OCI-LY7 (cell line): ENCODE measurements at regions not wholly inside any gene's neighbourhood (a gene's known extent, or its start where the extent isn't known, plus 50 kb on each side); places are given as distances from the start of the nearest gene placed in this dataset.
A peak's percentile ranks its signal among the peaks of the same experiment; 100 is the strongest.

Source experiments
- BruUV-seq: library from RNA; stranded (reverse); fragments of 400-500 nt; replicated peaks from 2 replicates; lab custom pipeline; 2021; lab: Mats Ljungman, UMichigan
- CTCF ChIA-PET: fragments of 300-600 bp; sonication (Branson Sonifier 250); formaldehyde crosslinking; loops from one replicate; lab custom pipeline; 2022; ENCODE audit warnings: antibody characterized with exemption; ENCODE audit not compliant: unreplicated experiment; lab: Charles Lee
- POLR2A ChIA-PET: fragments of 300-600 bp; sonication (Branson Sonifier 250); formaldehyde crosslinking; loops from one replicate; lab custom pipeline; 2022; ENCODE audit warnings: antibody characterized with exemption; lab: Charles Lee
- DNase-seq: peaks from one replicate; pipeline ENCODE4 v3.0.0-alpha.2; 2015; ENCODE audit warnings: low spot score
- H2AFZ ChIP-seq: fragments of 200-600 bp; sonication (generic), shearing (Covaris generic); 2 replicates; pipeline ENCODE4 v1.6.1; 2014; ENCODE audit warnings: mild to moderate bottlenecking, antibody characterized with exemption, low read length, moderate library complexity
- H3K27ac ChIP-seq: fragments of 200-600 bp; sonication (generic); 2 replicates; pipeline ENCODE4 v1.5.1; 2014; ENCODE audit warnings: mixed run types, low read depth, mild to moderate bottlenecking, moderate library complexity, low read length, inconsistent platforms; ENCODE audit not compliant: poor library complexity, severe bottlenecking
- H3K36me3 ChIP-seq: fragments of 200-600 bp; sonication (generic); 2 replicates; pipeline ENCODE4 v1.6.1; 2014; ENCODE audit warnings: mild to moderate bottlenecking, antibody characterized with exemption, low read length, moderate library complexity, mixed read lengths; ENCODE audit not compliant: insufficient read depth
- H3K4me1 ChIP-seq: fragments of 200-600 bp; sonication (generic); 2 replicates; pipeline ENCODE4 v1.5.1; 2014; ENCODE audit warnings: mild to moderate bottlenecking, low read length; ENCODE audit not compliant: insufficient read depth, poor library complexity, severe bottlenecking
- H3K4me2 ChIP-seq: fragments of 200-600 bp; sonication (generic); 2 replicates; pipeline ENCODE4 v1.6.1; 2014; ENCODE audit warnings: mild to moderate bottlenecking, low read length
- H3K4me3 ChIP-seq: fragments of 200-600 bp; sonication (generic); 2 replicates; pipeline ENCODE4 v1.5.1; 2014; ENCODE audit warnings: mild to moderate bottlenecking, low read depth, low read length; ENCODE audit not compliant: poor library complexity, severe bottlenecking
- H3K79me2 ChIP-seq: fragments of 200-600 bp; sonication (generic); 2 replicates; pipeline ENCODE4 v1.6.1; 2016; ENCODE audit warnings: low read depth, mild to moderate bottlenecking, low read length, moderate library complexity, mixed read lengths; ENCODE audit not compliant: insufficient read depth
- H3K9me2 ChIP-seq: fragments of 200-600 bp; sonication (generic); 2 replicates; pipeline ENCODE4 v1.6.1; 2016; ENCODE audit warnings: mild to moderate bottlenecking, low read length, mixed read lengths; ENCODE audit not compliant: insufficient read depth
- H3K9me3 ChIP-seq: fragments of 200-600 bp; sonication (generic); 2 replicates; pipeline ENCODE4 v1.6.1; 2014; ENCODE audit warnings: mild to moderate bottlenecking, mixed run types, low read length, mixed read lengths
- H4K20me1 ChIP-seq: fragments of 200-600 bp; sonication (generic); 2 replicates; pipeline ENCODE4 v1.6.1; 2014; ENCODE audit warnings: mild to moderate bottlenecking, antibody characterized with exemption, low read length, moderate library complexity, mixed read lengths; ENCODE audit not compliant: insufficient read depth
- CTCF ChIP-seq: fragments of 200-600 bp; sonication (generic); conservative IDR thresholded peaks from 2 replicates; pipeline ENCODE4 v1.5.1; 2014; ENCODE audit warnings: mild to moderate bottlenecking, antibody characterized with exemption, low read length, moderate library complexity, mixed read lengths
- EZH2phosphoT487 ChIP-seq: fragments of 200-600 bp; sonication (generic); IDR thresholded peaks from 2 replicates; pipeline ENCODE4 v1.6.1; 2018; ENCODE audit warnings: low read depth, borderline replicate concordance, mild to moderate bottlenecking, mixed run types, antibody characterized with exemption, low read length, moderate library complexity, mixed read lengths
- intact Hi-C: fragments of 100-400 bp; cut with micrococcal nuclease; formaldehyde crosslinking; loops from one replicate; pipeline ENCODE4 v1.10.0; 2022; ENCODE audit not compliant: unreplicated experiment

DNA sequence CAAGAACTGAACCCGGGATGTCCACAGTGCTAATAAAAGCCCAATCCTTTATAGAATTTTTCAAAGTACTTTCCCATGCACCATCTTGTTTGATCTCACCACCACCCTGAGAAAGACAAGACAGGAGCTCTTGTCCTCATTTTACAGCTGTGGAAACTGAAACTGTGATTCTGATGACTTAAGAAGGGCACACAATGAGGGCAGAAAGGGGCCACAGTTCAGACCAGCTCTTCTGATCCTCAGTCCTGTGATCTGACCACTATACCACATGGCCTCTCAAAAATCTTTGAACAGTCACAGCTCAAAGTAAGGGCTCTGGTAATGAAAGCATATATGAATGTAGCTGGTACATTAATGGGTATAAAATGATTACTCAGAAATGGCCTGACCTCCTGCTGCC is 127.3 kb upstream of the CPEB2 start:
- DNase-seq: no peak
- no peaks in the 10 kb centered on the region for H3K9me2 ChIP-seq
- H4K20me1 ChIP-seq: no peaks in the 10 kb centered on the region
- no peaks in the 10 kb centered on the region for H3K9me3 ChIP-seq
- H3K4me2 ChIP-seq: no peak overlapping the region
- peaks cover 4% of the 10 kb centered on the region for H3K4me1 ChIP-seq
- H3K27ac ChIP-seq: no peak overlapping the region
- H2AFZ ChIP-seq: no peak overlapping the region
- H3K4me3 ChIP-seq: no peak overlapping the region
- ChIA-PET POLR2A (interaction anchor here (1.2 kb wide), 1 partner anchor 16 kb away, joined by 3 read pairs; no protein-coding TSS in a partner anchor), CTCF (no interaction called here)
- BruUV-seq: no TSS peak
- H3K79me2 ChIP-seq: no peaks in the 10 kb centered on the region
- TF ChIP-seq EZH2phosphoT487 (no peak), CTCF (no peak)
- intact Hi-C loops: no loop called here
- no peaks in the 10 kb centered on the region for H3K36me3 ChIP-seq

- H4K20me1 ChIP-seq: no peaks in the 10 kb centered on the region
- peaks cover 4% of the 10 kb centered on the region for H3K4me1 ChIP-seq
- H3K9me2 ChIP-seq: no peaks in the 10 kb centered on the region
- peak; percentile 20 for DNase-seq
- H3K36me3 ChIP-seq: no peaks in the 10 kb centered on the region
- H3K4me3 ChIP-seq: no peak overlapping the region
- intact Hi-C loops: no loop called here
- H3K4me2 ChIP-seq: no peak overlapping the region
- no peak overlapping the region for H3K27ac ChIP-seq
- no TSS peak for BruUV-seq
- H2AFZ ChIP-seq: no peak overlapping the region
- ChIA-PET CTCF (no interaction called here), POLR2A (no interaction called here)
- no peaks in the 10 kb centered on the region for H3K79me2 ChIP-seq
- no peaks in the 10 kb centered on the region for H3K9me3 ChIP-seq
- no peak for TF ChIP-seq CTCF
- TF ChIP-seq EZH2phosphoT487: no peak
Measured at GRCh38 chr4:14877246-14878225, 124.7 kb upstream of the CPEB2 start.

DNA sequence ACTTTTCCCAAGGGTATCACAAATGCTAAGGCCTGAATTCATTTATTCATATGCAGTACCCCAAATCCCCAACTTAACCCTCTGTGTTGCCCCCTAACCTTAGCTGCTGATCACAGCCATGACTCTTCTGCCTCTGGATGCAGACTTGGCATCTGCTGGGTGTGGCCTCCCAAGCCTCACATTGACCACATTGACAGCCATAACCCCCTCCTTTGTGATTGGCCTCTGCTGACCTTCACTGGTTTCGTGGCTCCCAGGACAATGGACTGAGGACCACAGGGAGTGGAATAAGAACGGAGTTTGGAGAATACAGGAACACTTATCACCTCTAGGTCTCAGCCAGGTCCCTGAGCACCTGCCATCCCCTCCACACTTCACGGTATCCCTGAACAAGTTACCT is 123.6 kb upstream of the CPEB2 start:
- Histone ChIP-seq H3K9me3 (no peaks in the 10 kb centered on the region), H2AFZ (no peak overlapping the region), H3K4me3 (no peak overlapping the region), H3K36me3 (no peaks in the 10 kb centered on the region), H3K9me2 (no peaks in the 10 kb centered on the region), H4K20me1 (no peaks in the 10 kb centered on the region), H3K4me1 (peaks cover 4% of the 10 kb centered on the region), H3K27ac (no peak overlapping the region), H3K4me2 (no peak overlapping the region), H3K79me2 (no peaks in the 10 kb centered on the region)
- no peak for DNase-seq
- no TSS peak for BruUV-seq
- POLR2A ChIA-PET: no interaction called here
- CTCF ChIA-PET: no interaction called here
- intact Hi-C loops: no loop called here
- no peak for TF ChIP-seq EZH2phosphoT487
- TF ChIP-seq CTCF: no peak
